A673 (cell line): ENCODE measurements at regions not wholly inside any gene's neighbourhood (a gene's known extent, or its start where the extent isn't known, plus 50 kb on each side); places are given as distances from the start of the nearest gene placed in this dataset.

ENCODE experiments used
- EZH2 ChIP-seq: fragments of 200-600 bp; sonication (generic); IDR thresholded peaks from 2 replicates; pipeline ENCODE4 v1.6.1; 2017; ENCODE audit warnings: borderline replicate concordance, low read depth, mild to moderate bottlenecking, mixed read lengths, antibody characterized with exemption, low read length; ENCODE audit not compliant: poor library complexity, severe bottlenecking
- TF ChIP-seq, protein P1 (sequence below): fragments of 300-800, 200-600 bp; sonication (generic); conservative IDR thresholded peaks from 2 replicates; pipeline ENCODE4 v1.5.1; 2017; ENCODE audit warnings: low read depth, mild to moderate bottlenecking, antibody characterized with exemption, low read length, moderate library complexity, mixed read lengths

DNA sequence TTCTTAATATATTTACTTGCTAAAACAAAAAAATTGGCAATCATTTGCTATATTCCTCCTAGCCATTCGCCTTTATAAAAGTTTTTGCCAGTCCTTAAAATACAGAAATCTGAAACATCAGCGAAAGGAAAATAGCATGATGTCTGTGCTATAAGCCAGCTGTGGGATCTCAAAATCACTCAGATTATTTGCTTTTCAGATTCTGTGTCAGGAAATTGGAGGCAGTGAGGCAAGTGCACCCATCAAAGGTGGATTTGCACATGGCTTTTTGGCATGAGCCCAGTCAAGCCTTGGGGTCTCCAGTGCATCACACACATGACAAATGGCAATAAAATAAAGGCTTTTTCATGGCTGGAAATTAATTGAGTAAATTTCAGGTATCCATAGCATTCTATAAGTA lies 196.8 kb upstream of the DAPK1 start:
- TF ChIP-seq, protein P1, sequence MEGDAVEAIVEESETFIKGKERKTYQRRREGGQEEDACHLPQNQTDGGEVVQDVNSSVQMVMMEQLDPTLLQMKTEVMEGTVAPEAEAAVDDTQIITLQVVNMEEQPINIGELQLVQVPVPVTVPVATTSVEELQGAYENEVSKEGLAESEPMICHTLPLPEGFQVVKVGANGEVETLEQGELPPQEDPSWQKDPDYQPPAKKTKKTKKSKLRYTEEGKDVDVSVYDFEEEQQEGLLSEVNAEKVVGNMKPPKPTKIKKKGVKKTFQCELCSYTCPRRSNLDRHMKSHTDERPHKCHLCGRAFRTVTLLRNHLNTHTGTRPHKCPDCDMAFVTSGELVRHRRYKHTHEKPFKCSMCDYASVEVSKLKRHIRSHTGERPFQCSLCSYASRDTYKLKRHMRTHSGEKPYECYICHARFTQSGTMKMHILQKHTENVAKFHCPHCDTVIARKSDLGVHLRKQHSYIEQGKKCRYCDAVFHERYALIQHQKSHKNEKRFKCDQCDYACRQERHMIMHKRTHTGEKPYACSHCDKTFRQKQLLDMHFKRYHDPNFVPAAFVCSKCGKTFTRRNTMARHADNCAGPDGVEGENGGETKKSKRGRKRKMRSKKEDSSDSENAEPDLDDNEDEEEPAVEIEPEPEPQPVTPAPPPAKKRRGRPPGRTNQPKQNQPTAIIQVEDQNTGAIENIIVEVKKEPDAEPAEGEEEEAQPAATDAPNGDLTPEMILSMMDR, result no peak
- TF ChIP-seq EZH2, result no peak
